CD4-positive, alpha-beta T cell (primary cell): ENCODE measurements at regions not wholly inside any gene's neighbourhood (a gene's known extent, or its start where the extent isn't known, plus 50 kb on each side); places are given as distances from the start of the nearest gene placed in this dataset.

Source experiments
- ATAC-seq: fragments of 200-7000 bp; cut with Tn5 transposase; one replicate; pipeline ENCODE4 v1.10.0; 2022; ENCODE audit warnings: mild to moderate bottlenecking; ENCODE audit not compliant: poor library complexity
- CTCF ChIA-PET: fragments of 350-600 bp; sonication (Branson Sonifier 250); formaldehyde crosslinking; loops from one replicate; lab custom pipeline; 2021; ENCODE audit warnings: antibody characterized with exemption, inconsistent platforms; lab: Charles Lee
- POLR2A ChIA-PET: fragments of 350-600 bp; sonication (Branson Sonifier 250); formaldehyde crosslinking; loops from one replicate; lab custom pipeline; 2021; ENCODE audit warnings: antibody characterized with exemption, inconsistent platforms; lab: Charles Lee
- DNase-seq, 14 experiments: peaks; one replicate each; pipeline ENCODE4 v3.0.0-alpha.2; 2013 to 2020; ENCODE audit warnings: mixed read lengths in 2 of 14
- H3K27ac ChIP-seq, 2 donors: one replicate each; pipeline versions ENCODE4 v1.5.1 to v1.7.0; 2013; ENCODE audit warnings: low read length in 2 of 2, low read depth in 1 of 2, mild to moderate bottlenecking in 1 of 2
- H3K27me3 ChIP-seq, 2 experiments: 1 replicate in 1 of 2; 2 replicates in 1 of 2; pipeline versions ENCODE4 v1.6.1 to v1.7.0; 2013; ENCODE audit warnings: low read length in 2 of 2, control low read depth in 1 of 2, mild to moderate bottlenecking in 1 of 2, moderate library complexity in 1 of 2; ENCODE audit not compliant: insufficient read depth in 2 of 2, control insufficient read depth in 1 of 2
- H3K36me3 ChIP-seq: one replicate; pipeline ENCODE4 v1.6.1; 2013; ENCODE audit warnings: low read length, control low read depth; ENCODE audit not compliant: insufficient read depth
- H3K4me1 ChIP-seq: one replicate; pipeline ENCODE4 v1.6.1; 2013; ENCODE audit warnings: low read length, control low read depth; ENCODE audit not compliant: insufficient read depth
- H3K4me3 ChIP-seq: one replicate; pipeline ENCODE4 v1.5.1; 2013; ENCODE audit warnings: mild to moderate bottlenecking, low read length, moderate library complexity
- H3K9me3 ChIP-seq, 2 experiments: 1 replicate in 1 of 2; 2 replicates in 1 of 2; pipeline versions ENCODE4 v1.6.1 to v1.7.0; 2013; ENCODE audit warnings: low read length in 2 of 2, mild to moderate bottlenecking in 2 of 2, control low read depth in 1 of 2, moderate library complexity in 1 of 2; ENCODE audit not compliant: control insufficient read depth in 1 of 2, insufficient read depth in 1 of 2
- H3K27ac Mint-ChIP-seq: one replicate; pipeline ENCODE4 v1.8.0; 2020; ENCODE audit warnings: mixed read lengths
- H3K27me3 Mint-ChIP-seq: one replicate; pipeline ENCODE4 v1.8.0; 2021; ENCODE audit warnings: mixed read lengths
- H3K36me3 Mint-ChIP-seq: one replicate; pipeline ENCODE4 v1.8.0; 2021; ENCODE audit warnings: low read depth, mixed read lengths
- H3K4me1 Mint-ChIP-seq: one replicate; pipeline ENCODE4 v1.8.0; 2021; ENCODE audit warnings: low read depth, mixed read lengths
- H3K4me3 Mint-ChIP-seq: one replicate; pipeline ENCODE4 v1.8.0; 2020; ENCODE audit warnings: mild to moderate bottlenecking, mixed read lengths
- H3K9me3 Mint-ChIP-seq: one replicate; pipeline ENCODE4 v1.8.0; 2020; ENCODE audit warnings: mixed read lengths
- CTCF ChIP-seq: fragments of 200-600 bp; IDR thresholded peaks from one replicate; pipeline ENCODE4 v1.8.0; 2022; ENCODE audit warnings: antibody characterized with exemption, mild to moderate bottlenecking
- intact Hi-C, 2 experiments: fragments of 100-400 bp; cut with DNase I in 1 of 2; cut with micrococcal nuclease in 1 of 2; formaldehyde crosslinking; loops; one replicate each; pipeline versions ENCODE4 v1.15.1 to v1.9.0; 2023 to 2025; cut with DNase I, micrococcal nuclease

DNA sequence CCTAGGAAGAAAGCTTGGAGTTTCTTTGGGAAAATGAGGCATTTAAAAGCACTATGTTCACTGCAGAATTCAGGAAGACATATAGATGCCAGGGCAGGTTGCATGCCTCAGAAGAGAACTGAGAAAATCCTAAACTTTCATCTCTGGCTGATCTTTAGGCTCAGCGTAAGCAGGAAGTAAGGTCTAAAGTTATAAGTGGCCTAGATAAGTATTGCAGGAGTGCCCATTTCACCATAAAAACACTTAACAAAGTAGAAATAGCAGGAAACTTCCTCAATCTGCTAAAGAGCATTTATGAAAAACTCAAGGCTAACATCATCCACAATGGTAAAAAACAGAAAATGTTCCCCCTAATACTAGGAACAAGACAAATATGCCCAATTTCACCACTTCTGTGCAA is 320.3 kb downstream of the BMP2 start:
- Histone ChIP-seq H3K9me3 (peaks cover 0 to 5% of the 10 kb centered on the region in 2 experiments), H3K4me3 (no peak overlapping the region), H3K4me1 (no peaks in the 10 kb centered on the region), H3K27me3 (no peaks in the 10 kb centered on the region), H3K27ac (no peak overlapping the region), H3K36me3 (no peaks in the 10 kb centered on the region)
- ChIA-PET CTCF (no interaction called here), POLR2A (no interaction called here)
- Mint-ChIP-seq H3K27ac (no peak overlapping the region), H3K9me3 (peaks cover 15% of the 10 kb centered on the region), H3K27me3 (no peaks in the 10 kb centered on the region), H3K36me3 (no peaks in the 10 kb centered on the region), H3K4me1 (no peaks in the 10 kb centered on the region), H3K4me3 (no peak overlapping the region)
- TF ChIP-seq CTCF, result no peak
- intact Hi-C loops, result no loop called here
- ATAC-seq (no peak), DNase-seq (no peak)

DNA sequence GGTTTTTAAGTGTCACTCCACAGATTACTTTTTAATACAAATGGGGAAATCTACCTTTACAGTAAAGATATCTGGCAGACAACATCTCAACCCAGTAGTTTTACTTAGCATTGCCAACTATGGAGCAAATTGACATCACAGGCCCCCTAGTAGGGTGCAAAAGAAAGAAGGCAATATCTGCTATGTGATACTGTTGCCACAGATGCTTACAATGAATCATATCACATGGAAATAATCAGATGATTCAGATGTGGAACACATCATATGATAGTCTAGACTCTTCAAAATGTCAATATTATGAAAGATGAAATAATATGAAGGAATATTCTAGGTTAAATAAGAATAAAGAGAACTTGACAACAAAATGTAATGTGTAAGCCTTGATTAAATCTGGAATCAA is 322.5 kb downstream of the BMP2 start:
- Mint-ChIP-seq H3K9me3 (peaks cover 16% of the 10 kb centered on the region), H3K4me3 (no peak overlapping the region), H3K36me3 (no peaks in the 10 kb centered on the region), H3K27me3 (no peaks in the 10 kb centered on the region), H3K27ac (no peak overlapping the region), H3K4me1 (no peaks in the 10 kb centered on the region)
- Histone ChIP-seq H3K27ac (no peak overlapping the region), H3K27me3 (no peaks in the 10 kb centered on the region), H3K4me3 (no peak overlapping the region), H3K9me3 (peaks cover 0 to 5% of the 10 kb centered on the region in 2 experiments), H3K36me3 (no peaks in the 10 kb centered on the region), H3K4me1 (no peaks in the 10 kb centered on the region)
- ATAC-seq (no peak), DNase-seq (no peak)
- TF ChIP-seq CTCF, result no peak
- ChIA-PET CTCF (no interaction called here), POLR2A (no interaction called here)
- intact Hi-C loops, result no loop called here

- Histone ChIP-seq H3K36me3 (no peaks in the 10 kb centered on the region), H3K4me1 (no peaks in the 10 kb centered on the region), H3K9me3 (peaks cover under 1 to 5% of the 10 kb centered on the region in 2 experiments), H3K27me3 (no peaks in the 10 kb centered on the region), H3K4me3 (no peak overlapping the region), H3K27ac (no peak overlapping the region)
- Mint-ChIP-seq H3K27ac (no peak overlapping the region), H3K27me3 (no peaks in the 10 kb centered on the region), H3K36me3 (no peaks in the 10 kb centered on the region), H3K9me3 (peaks cover 16% of the 10 kb centered on the region), H3K4me1 (no peaks in the 10 kb centered on the region), H3K4me3 (no peak overlapping the region)
- ChIA-PET POLR2A (no interaction called here), CTCF (no interaction called here)
- TF ChIP-seq CTCF, result no peak
- DNase-seq, result no peak
- no peak for ATAC-seq
- intact Hi-C loops, result no loop called here
Observed at GRCh38 chr20:7090811-7091210, 323.3 kb downstream of the BMP2 start.
